Epithelial cell of prostate (primary cell): ENCODE measurements at regions not wholly inside any gene's neighbourhood (a gene's known extent, or its start where the extent isn't known, plus 50 kb on each side); places are given as distances from the start of the nearest gene placed in this dataset.

Experiments
- DNase-seq: peaks from one replicate; pipeline ENCODE4 v3.0.0-alpha.2; 2011; ENCODE audit warnings: low read depth, low spot score
- H3K27ac ChIP-seq: fragments of 450-650 bp; 2 replicates; pipeline ENCODE4 v1.5.1; 2017; ENCODE audit warnings: mild to moderate bottlenecking

DNA sequence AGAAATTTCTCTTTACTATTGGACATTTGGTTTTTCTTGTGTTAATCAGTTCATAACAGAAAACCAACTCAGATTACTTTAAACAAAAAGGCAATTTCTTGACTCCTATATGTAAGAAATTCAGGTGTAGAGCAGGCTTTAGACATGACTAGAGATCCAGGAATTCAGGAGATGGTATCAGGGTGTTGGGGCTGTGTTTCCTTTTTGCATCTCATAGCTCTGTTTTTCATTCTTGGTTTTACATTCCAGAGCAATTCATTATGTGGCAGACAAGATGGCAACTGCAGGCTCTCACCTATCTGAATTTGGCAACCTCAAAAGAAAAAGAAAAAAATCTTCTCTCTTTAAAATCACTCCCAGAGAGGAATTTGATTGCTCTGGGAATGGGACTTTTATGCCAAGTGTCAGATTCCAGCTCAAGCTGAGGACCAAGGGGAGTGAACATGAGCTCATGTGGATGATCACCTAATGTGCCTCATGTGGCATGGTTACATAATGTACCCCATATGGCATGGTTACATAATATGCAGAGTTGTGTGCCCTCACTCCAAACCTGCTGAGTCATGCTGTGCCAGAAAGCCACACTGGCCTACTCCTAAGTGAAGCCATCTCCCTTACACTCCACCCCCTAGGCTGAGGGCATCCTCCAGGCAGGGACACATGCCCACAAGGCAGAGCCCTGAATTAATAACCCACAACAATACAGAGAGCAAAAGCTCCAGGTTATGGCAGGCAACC, 282.7 kb downstream of the MBD2 start:
- peak; percentile 45 for DNase-seq
- peak overlapping the region; percentile 34 for H3K27ac ChIP-seq

DNA sequence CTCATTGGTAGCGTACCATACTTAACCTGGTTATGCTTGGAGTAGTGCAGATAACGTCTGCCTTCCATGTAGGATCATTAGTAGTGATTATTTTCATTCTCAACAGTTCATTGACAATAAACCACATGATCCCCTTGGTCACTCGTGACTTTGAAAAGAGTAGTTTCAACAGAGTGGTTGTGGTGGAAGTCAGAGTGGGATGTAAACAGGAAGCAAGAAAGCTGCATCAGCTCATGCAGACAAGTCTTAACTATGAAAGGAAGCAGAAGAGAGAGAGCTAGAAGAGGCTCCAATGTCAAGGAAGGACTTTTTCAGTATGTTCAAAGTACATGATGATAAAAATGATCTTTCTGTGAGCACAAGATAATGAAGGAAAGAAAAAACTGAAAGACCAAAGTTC, 287.4 kb downstream of the MBD2 start:
- DNase-seq, result no peak
- no peak overlapping the region for H3K27ac ChIP-seq

GRCh38 chr18:53935803-53936202, 288.7 kb downstream of the MBD2 start:
- no peak for DNase-seq
- no peak overlapping the region for H3K27ac ChIP-seq

DNA sequence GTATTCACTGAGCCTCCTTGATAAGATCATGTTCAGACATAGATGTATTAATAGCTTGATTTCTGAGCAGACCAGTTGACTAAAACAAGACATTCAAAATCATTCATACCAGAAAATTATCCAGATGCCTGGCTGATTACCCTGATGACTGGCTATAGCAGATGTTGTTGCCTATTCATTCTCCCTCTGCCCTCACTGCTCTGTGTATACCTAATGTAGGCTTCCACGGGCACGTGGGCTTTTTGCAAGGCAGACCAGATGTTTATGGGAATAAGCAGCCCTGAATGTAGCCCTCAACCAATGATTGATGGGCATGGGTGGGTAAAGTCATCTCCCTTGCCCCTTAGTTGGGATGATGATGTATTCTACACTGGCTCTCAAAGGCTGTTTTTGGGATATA, 289.1 kb downstream of the MBD2 start:
- DNase-seq, result no peak
- no peak overlapping the region for H3K27ac ChIP-seq

DNA sequence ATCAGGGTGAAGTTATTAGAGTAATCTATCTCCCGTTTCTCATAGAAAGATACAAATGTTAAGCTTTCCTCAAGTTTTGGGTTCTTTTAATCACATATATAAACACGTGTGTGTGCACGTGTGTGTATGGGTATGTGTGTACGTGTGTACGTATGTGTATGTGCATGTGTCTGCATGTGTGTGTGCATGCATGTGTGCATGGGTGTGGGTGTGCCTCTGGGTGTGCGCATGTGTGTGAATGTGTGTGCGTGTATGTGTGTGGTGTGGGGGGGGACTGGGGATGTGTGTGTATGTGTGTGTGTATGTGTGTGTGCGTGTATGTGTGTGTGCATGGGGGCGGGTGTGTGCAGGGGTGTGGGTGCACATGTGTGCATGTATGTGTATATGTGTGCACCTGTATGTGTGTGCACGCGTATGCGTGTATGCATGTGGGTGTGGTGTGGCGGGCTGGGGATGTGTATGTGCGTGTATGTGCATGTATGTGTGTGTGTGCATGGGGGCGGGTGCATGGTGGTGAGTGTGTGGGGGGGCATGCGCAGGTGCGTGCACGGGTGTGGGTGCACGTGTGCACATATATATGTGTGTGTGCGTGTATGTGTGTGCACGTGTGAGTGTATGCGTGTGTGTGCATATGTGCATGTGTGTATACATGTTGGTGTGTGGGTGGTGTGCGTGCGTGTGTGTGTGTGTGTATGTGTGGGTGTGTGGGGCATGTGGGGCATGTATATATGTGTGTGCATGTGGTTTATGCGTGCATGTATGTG, 304.0 kb downstream of the MBD2 start:
- no peak overlapping the region for H3K27ac ChIP-seq
- no peak for DNase-seq

DNA sequence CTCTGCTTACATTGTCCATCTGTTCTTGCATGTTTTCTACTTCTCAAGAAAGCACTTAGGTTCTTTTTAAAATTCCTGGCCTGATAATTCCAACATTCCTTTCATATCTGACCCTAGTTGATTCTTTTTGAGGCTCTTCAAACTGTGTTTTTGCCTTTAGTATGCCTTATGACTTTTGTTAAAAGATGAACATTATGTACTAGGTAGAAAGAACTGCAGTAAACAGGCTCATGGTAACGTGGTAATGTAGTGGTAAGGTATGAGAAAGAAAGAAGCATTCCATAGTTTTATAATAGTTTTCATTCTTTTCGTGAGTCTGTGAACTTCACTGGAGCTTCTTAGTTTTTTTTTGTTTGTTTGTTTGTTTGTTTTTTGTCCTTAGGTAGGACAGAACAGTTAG, 306.4 kb downstream of the MBD2 start:
- DNase-seq, result no peak
- no peak overlapping the region for H3K27ac ChIP-seq

DNA sequence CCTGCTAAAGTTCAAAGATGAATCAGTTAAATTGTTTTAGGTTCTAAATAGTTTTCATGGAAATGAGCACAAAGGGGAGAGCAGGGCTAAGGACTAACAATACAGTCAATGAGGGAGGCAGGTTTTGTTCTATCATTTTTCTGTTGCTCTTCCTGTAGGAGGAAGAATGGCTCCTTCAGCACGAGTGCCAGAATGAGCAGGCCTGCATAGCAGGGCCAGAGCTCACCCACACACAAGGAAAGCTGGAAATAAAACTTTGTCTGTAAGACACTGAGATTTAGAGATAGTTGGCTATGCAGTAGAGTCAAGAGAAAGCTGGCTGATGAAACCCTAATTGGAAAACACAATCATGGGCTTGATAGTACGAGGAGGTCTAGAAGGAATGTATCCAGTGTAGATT, 313.3 kb downstream of the MBD2 start:
- no peak for DNase-seq
- H3K27ac ChIP-seq, result no peak overlapping the region

GRCh38 chr18:53909668-53910067, 314.8 kb downstream of the MBD2 start:
- no peak overlapping the region for H3K27ac ChIP-seq
- DNase-seq, result peak; percentile 1

DNA sequence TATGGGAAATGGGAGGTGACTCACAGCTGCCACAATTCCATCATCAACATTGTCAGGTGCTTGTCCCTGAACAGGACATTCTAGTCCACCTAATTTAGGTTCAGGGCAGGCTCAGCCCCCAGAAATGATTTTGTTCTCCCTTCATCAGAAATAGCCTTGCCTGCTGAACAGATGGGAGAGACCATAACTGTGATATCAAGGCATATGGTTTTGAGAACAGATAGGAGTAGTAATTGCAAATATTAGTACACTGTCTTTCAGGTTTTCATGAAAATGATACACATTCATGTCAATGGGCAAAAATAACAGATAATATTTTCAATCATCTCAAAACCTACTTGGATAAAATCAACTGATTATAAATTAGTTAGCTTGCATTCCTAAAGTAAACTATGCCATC, 316.5 kb downstream of the MBD2 start:
- DNase-seq, result no peak
- no peak overlapping the region for H3K27ac ChIP-seq

- H3K27ac ChIP-seq, result no peak overlapping the region
- no peak for DNase-seq
These were observed 317.8 kb downstream of the MBD2 start for GRCh38 chr18:53906681-53907080.

- DNase-seq, result no peak
- H3K27ac ChIP-seq, result no peak overlapping the region
These were observed 329.6 kb downstream of the MBD2 start for GRCh38 chr18:53894675-53895442.

- no peak for DNase-seq
- no peak overlapping the region for H3K27ac ChIP-seq
These were observed 337.0 kb downstream of the MBD2 start for GRCh38 chr18:53887447-53887846.

DNA sequence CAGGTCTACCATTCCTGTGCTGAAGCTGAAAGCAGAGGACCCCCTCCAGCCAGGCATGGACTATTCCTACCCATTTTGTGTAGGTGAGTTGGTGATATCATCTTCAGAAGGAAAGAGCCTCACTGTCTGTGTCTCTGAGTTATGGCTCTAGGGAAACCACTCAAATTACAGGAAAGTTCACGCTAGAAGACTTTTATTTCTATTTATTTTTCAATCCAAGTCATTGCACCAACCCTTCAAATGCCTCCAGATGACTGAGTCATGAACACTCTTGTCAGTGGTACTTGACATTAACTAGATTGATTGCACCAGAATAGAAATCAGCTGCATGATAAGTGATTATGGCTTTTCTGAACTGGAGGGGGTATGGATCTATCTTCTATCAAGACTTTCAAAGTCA, 338.4 kb downstream of the MBD2 start:
- no peak for DNase-seq
- H3K27ac ChIP-seq, result no peak overlapping the region

DNA sequence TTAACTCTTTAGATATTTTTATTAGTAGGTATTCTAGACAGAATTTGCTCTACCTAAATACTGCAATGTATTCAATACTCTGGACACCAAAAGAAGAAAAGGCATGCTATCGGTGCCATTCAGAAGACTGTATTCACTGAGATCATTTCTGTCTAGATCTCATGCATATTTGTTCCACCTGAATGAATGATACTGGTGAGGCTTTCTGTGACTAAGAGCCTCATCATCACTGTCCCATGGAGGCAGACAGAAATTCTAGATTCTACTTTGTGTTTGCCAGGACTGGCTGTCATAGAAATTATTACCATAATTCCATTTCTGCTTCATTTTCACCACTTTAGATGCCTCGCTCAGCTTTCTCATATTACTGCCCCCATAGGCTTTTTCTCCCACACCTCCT, 340.7 kb downstream of the MBD2 start:
- H3K27ac ChIP-seq, result no peak overlapping the region
- DNase-seq, result no peak

DNA sequence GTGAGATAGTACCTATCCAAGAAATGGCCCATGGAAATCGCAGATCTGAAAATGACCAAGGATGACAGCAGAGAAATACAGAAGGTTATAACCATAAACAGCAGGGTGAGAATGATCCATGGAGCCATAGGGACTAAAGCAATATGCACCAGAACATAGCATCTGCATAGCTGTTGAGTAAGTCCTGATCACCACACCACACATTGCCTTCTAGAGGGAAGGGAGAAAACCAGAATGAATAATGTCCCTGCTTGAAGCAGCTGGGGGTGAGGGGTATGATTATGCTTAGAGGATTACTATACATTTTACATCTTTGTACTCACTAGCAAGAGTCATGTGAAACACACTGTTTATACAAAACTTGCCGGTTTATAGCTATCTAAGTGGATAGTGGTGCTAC, 350.4 kb downstream of the MBD2 start:
- no peak for DNase-seq
- H3K27ac ChIP-seq, result no peak overlapping the region

DNA sequence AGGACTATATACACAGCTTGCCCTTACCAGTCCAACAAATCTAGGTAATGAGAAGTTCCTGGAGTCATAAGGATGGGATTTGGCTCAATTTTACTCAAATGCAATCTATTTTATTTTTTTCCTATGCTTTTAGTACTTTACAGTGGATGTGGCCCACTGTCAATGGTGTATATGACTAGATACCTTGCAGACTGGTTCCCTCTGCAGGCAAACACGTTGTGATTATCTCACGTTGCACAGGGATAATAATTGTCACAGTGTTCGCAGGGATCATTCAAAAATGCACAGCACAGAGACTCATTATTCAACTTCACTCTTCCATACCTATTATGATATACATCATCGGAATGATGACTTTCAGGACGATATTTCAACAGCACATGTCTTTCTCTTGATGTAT, 359.7 kb downstream of the MBD2 start:
- no peak for DNase-seq
- H3K27ac ChIP-seq, result no peak overlapping the region

DNA sequence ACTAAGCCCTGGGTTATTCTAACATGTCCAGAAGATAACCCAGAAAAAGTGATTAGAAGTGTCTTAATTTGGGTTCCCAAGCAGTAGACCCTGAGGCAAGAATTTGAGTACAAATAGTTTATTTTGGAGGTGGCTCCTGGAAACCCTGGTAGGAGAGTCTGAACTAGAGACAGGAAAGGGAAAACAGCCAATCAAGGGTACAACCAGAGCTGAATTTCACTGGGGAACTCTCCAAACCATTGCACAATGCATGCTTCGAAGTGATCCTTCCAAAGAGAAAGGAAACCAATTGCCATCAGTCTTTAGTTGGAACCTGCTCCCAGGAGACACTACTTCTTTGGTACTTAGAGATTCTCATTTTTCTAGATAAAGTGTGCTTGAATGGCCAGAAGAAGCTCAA, 361.5 kb downstream of the MBD2 start:
- DNase-seq, result no peak
- H3K27ac ChIP-seq, result no peak overlapping the region

DNA sequence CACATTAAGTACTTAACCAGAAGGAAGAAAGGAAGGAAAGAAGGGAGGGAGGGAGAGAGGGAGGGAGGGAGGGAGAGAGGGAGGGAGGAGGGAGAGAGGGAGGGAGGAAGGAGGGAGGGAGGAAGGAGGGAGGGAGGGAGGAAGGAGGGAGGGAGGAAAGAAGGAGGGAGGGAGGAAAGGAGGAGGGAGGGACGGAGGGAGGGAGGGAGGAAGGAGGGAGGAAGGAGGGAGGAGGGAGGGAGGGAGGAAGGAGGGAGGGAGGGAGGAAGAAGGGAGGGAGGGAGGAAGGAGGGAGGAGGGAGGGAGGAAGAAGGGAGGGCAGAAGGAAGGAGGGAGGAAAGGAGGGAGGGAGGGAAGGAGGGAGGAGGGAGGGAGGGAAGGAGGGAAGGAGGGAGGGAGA, 363.3 kb downstream of the MBD2 start:
- H3K27ac ChIP-seq, result no peak overlapping the region
- peak; percentile 2 for DNase-seq

DNA sequence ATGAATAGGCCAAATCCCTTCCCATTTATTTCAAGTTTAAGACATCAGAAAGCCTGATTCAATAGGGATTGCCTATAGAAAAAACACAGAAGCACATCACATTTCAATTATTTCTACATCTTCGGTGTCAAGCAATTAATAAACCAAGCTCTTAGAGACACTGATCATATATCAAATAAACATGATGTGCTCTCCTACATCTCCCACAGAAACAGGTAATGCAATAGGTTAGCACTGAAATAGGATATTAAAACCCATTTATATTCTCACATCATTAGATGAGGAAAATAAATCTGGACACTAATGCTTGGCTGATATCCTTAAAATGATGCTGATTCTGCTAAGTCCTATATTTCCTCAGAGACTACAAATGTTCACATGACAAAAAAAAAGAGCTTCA, 364.7 kb downstream of the MBD2 start:
- H3K27ac ChIP-seq, result no peak overlapping the region
- no peak for DNase-seq

GRCh38 chr18:53850902-53851301, 373.6 kb downstream of the MBD2 start:
- no peak overlapping the region for H3K27ac ChIP-seq
- no peak for DNase-seq

- no peak overlapping the region for H3K27ac ChIP-seq
- no peak for DNase-seq
These were observed 380.7 kb downstream of the MBD2 start for GRCh38 chr18:53843763-53844162.
